ENCODE measurements at regions not wholly inside any gene's neighbourhood (a gene's known extent, or its start where the extent isn't known, plus 50 kb on each side); places are given as distances from the start of the nearest gene placed in this dataset.

DNA sequence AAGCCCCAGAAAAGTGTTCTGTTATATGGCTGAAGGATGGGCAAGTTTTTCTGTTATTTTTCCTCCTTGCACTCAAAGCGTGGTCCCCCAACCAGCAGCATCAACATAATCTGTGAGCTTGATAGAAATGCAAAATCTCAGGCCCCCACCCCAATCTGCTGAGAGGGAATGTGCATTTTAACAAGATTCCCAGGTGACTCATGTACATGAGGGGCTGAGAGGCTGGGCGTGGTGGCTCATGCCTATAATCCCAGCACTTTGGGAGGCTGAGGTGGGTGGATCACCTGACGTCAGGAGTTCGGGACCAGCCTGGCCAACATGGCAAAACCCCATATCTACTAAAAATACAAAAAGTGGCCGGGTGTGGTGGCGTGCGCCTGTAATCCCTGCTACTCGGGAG, 326.8 kb upstream of the PODXL start:
- intact Hi-C loops (cut with micrococcal nuclease), result no loop called here
- CTCF ChIA-PET, result no interaction called here
- in situ Hi-C loops (cut with MboI; ENCODE audit: low sequenced_read_pairs), result no loop called here
- Histone ChIP-seq H3K18ac (ENCODE audit: low read depth, low read length) (no peak overlapping the region), H3K9me3 (ENCODE audit: control insufficient read depth, insufficient read depth, low read length) (no peaks in the 10 kb centered on the region; the same call in 1 of the 2 replicates), H3K56ac (ENCODE audit: extremely low read depth, insufficient read depth, low read length) (no peak overlapping the region), H4K8ac (ENCODE audit: low read depth in 2 of 2, low read length in 2 of 2) (no peak overlapping the region), H3K27ac (ENCODE audit: insufficient read depth, low read length) (no peak overlapping the region), H3K79me1 (ENCODE audit: low read depth in 1 of 2, low read length in 2 of 2) (no peaks in the 10 kb centered on the region), H3K36me3 (ENCODE audit: control insufficient read depth, insufficient read depth, low read length) (no peaks in the 10 kb centered on the region), H3K9me1 (ENCODE audit: insufficient read depth, low read length) (no peaks in the 10 kb centered on the region), H4K20me1 (ENCODE audit: insufficient read depth, low read length) (no peaks in the 10 kb centered on the region), H3K4me2 (ENCODE audit: low read depth, low read length) (no peak overlapping the region), H2BK5ac (ENCODE audit: low read depth, low read length, poor library complexity, severe bottlenecking) (no peak overlapping the region), H2AFZ (replicated peaks; ENCODE audit: low read length, poor library complexity) (no peak overlapping the region), H2BK20ac (ENCODE audit: low read depth, low read length) (no peak overlapping the region), H3K23ac (ENCODE audit: low read depth, low read length) (no peak overlapping the region), H3K14ac (replicated peaks; ENCODE audit: low read depth, low read length) (no peak overlapping the region), H3K4me3 (ENCODE audit: insufficient read depth, low read depth, low read length) (no peak overlapping the region), H3K4ac (ENCODE audit: low read depth, low read length) (no peak overlapping the region), H3K27me3 (ENCODE audit: control insufficient read depth, insufficient read depth, low read length) (no peaks in the 10 kb centered on the region), H2AK5ac (ENCODE audit: low read depth, low read length) (no peak overlapping the region), H3K4me1 (ENCODE audit: control insufficient read depth, insufficient read depth, low read length) (no peaks in the 10 kb centered on the region), H2BK15ac (ENCODE audit: low read depth, low read length) (no peak overlapping the region), H3K9ac (ENCODE audit: low read depth, low read length) (no peak overlapping the region), H2BK120ac (ENCODE audit: low read depth, low read length) (no peak overlapping the region), H4K5ac (ENCODE audit: low read depth, low read length) (no peak overlapping the region), H2AK9ac (replicated peaks; ENCODE audit: low read depth, low read length, poor library complexity) (no peak overlapping the region), H4K91ac (ENCODE audit: insufficient read depth, low read depth, low read length) (no peak overlapping the region)
- TF ChIP-seq, protein P1, sequence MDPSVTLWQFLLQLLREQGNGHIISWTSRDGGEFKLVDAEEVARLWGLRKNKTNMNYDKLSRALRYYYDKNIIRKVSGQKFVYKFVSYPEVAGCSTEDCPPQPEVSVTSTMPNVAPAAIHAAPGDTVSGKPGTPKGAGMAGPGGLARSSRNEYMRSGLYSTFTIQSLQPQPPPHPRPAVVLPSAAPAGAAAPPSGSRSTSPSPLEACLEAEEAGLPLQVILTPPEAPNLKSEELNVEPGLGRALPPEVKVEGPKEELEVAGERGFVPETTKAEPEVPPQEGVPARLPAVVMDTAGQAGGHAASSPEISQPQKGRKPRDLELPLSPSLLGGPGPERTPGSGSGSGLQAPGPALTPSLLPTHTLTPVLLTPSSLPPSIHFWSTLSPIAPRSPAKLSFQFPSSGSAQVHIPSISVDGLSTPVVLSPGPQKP (IDR thresholded peaks at IDR 0.05; ENCODE audit: borderline replicate concordance, low read depth, low read length), result no peak
- TF ChIP-seq FOS (IDR thresholded peaks at IDR 0.05; ENCODE audit: low read depth, low read length) (no peak), RAD21 (IDR thresholded peaks at IDR 0.05; ENCODE audit: low read length) (no peak), CHD1 (IDR thresholded peaks at IDR 0.05; ENCODE audit: low read depth, low read length) (no peak), CEBPB (IDR thresholded peaks at IDR 0.05; ENCODE audit: low read depth, low read length) (no peak), RCOR1 (IDR thresholded peaks at IDR 0.05; ENCODE audit: insufficient replicate concordance, low read length) (no peak), MAZ (IDR thresholded peaks at IDR 0.05; ENCODE audit: borderline replicate concordance, low read depth, low read length) (no peak), MXI1 (IDR thresholded peaks at IDR 0.05; ENCODE audit: borderline replicate concordance, low read depth, low read length) (no peak), BHLHE40 (IDR thresholded peaks at IDR 0.05; ENCODE audit: low read depth, low read length) (no peak), SMC3 (IDR thresholded peaks at IDR 0.05; ENCODE audit: low read depth, low read length) (no peak)
- TF ChIP-seq, protein P2, sequence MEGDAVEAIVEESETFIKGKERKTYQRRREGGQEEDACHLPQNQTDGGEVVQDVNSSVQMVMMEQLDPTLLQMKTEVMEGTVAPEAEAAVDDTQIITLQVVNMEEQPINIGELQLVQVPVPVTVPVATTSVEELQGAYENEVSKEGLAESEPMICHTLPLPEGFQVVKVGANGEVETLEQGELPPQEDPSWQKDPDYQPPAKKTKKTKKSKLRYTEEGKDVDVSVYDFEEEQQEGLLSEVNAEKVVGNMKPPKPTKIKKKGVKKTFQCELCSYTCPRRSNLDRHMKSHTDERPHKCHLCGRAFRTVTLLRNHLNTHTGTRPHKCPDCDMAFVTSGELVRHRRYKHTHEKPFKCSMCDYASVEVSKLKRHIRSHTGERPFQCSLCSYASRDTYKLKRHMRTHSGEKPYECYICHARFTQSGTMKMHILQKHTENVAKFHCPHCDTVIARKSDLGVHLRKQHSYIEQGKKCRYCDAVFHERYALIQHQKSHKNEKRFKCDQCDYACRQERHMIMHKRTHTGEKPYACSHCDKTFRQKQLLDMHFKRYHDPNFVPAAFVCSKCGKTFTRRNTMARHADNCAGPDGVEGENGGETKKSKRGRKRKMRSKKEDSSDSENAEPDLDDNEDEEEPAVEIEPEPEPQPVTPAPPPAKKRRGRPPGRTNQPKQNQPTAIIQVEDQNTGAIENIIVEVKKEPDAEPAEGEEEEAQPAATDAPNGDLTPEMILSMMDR (conservative IDR thresholded peaks at IDR 0.05; ENCODE audit: low read depth, low read length), result no peak
- TF ChIP-seq, protein P3, sequence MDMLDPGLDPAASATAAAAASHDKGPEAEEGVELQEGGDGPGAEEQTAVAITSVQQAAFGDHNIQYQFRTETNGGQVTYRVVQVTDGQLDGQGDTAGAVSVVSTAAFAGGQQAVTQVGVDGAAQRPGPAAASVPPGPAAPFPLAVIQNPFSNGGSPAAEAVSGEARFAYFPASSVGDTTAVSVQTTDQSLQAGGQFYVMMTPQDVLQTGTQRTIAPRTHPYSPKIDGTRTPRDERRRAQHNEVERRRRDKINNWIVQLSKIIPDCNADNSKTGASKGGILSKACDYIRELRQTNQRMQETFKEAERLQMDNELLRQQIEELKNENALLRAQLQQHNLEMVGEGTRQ (IDR thresholded peaks at IDR 0.05; ENCODE audit: low read depth, low read length), result no peak
- POLR2A ChIA-PET (ENCODE audit: unreplicated experiment), result no interaction called here
- BruUV-seq (replicated peaks), result no TSS peak
- ATAC-seq (ENCODE audit: low read depth) (no peak), DNase-seq (no peak)
- dilution Hi-C loops (cut with HindIII; ENCODE audit: low sequenced_read_pairs, unreplicated experiment), result no loop called here
- no CpG with 5 or more reads among the region's 8 CpGs for WGBS, 2 experiments (ENCODE audit: extremely low coverage in 2 of 2, insufficient read length in 1 of 2)

Measured in IMR-90 (cell line).